Right kidney (tissue), 1 donor: ENCODE measurements at regions not wholly inside any gene's neighbourhood (a gene's known extent, or its start where the extent isn't known, plus 50 kb on each side); places are given as distances from the start of the nearest gene placed in this dataset.

Source experiments
- DNase-seq: peaks from one replicate; pipeline ENCODE4 v3.0.0-alpha.2; 2016

- no peak for DNase-seq
These were observed 115.0 kb downstream of the RIPK4 start for GRCh38 chr21:41651830-41652229.

GRCh38 chr21:41651406-41651805, 115.4 kb downstream of the RIPK4 start:
- no peak for DNase-seq

GRCh38 chr21:41650526-41651145, 116.2 kb downstream of the RIPK4 start:
- DNase-seq, result no peak

- DNase-seq, result no peak
These were observed 118.2 kb downstream of the RIPK4 start for GRCh38 chr21:41648591-41649031.

GRCh38 chr21:41647806-41648561, 118.9 kb downstream of the RIPK4 start:
- no peak for DNase-seq

GRCh38 chr21:41643246-41643966, 123.4 kb downstream of the RIPK4 start:
- no peak for DNase-seq

- DNase-seq, result no peak
These were observed 124.8 kb downstream of the RIPK4 start for GRCh38 chr21:41641821-41642701.

GRCh38 chr21:41641510-41641815, 125.4 kb downstream of the RIPK4 start:
- DNase-seq, result no peak

- DNase-seq, result no peak
These were observed 125.9 kb downstream of the RIPK4 start for GRCh38 chr21:41640748-41641509.

GRCh38 chr21:41639766-41640165, 127.1 kb downstream of the RIPK4 start:
- no peak for DNase-seq

- no peak for DNase-seq
These were observed 127.5 kb downstream of the RIPK4 start for GRCh38 chr21:41639336-41639735.

- no peak for DNase-seq
These were observed 128.6 kb downstream of the RIPK4 start for GRCh38 chr21:41638201-41638790.

GRCh38 chr21:41636636-41637630, 129.0 kb upstream of the TMPRSS2 start:
- DNase-seq, result no peak

GRCh38 chr21:41635874-41636273, 127.9 kb upstream of the TMPRSS2 start:
- DNase-seq, result no peak

GRCh38 chr21:41634858-41635257, 126.9 kb upstream of the TMPRSS2 start:
- DNase-seq, result no peak

- DNase-seq, result no peak
These were observed 126.3 kb upstream of the TMPRSS2 start for GRCh38 chr21:41634211-41634694.

- DNase-seq, result no peak
These were observed 125.7 kb upstream of the TMPRSS2 start for GRCh38 chr21:41633627-41634026.

GRCh38 chr21:41632748-41633475, 125.0 kb upstream of the TMPRSS2 start:
- no peak for DNase-seq
